ENCODE measurements at regions not wholly inside any gene's neighbourhood (a gene's known extent, or its start where the extent isn't known, plus 50 kb on each side); places are given as distances from the start of the nearest gene placed in this dataset.

DNA sequence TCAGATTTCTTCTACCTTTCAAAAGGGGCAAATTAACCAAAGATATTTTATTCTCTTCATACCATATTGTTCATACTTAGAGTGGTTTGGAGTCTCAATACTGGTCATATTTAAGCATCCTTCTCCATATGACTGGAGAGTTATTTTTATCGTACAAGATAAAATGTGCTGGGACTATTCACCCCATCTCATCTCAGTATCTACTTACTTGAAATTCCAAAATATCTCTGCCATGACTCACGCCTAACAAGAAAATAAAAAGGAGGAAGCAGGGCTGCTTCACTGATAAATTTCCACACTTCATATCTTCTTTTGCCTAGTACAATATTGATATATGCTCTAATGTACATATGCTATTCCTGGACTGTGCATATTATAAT is 277.9 kb upstream of the CDH9 start (continued):
- TF ChIP-seq, protein P1, sequence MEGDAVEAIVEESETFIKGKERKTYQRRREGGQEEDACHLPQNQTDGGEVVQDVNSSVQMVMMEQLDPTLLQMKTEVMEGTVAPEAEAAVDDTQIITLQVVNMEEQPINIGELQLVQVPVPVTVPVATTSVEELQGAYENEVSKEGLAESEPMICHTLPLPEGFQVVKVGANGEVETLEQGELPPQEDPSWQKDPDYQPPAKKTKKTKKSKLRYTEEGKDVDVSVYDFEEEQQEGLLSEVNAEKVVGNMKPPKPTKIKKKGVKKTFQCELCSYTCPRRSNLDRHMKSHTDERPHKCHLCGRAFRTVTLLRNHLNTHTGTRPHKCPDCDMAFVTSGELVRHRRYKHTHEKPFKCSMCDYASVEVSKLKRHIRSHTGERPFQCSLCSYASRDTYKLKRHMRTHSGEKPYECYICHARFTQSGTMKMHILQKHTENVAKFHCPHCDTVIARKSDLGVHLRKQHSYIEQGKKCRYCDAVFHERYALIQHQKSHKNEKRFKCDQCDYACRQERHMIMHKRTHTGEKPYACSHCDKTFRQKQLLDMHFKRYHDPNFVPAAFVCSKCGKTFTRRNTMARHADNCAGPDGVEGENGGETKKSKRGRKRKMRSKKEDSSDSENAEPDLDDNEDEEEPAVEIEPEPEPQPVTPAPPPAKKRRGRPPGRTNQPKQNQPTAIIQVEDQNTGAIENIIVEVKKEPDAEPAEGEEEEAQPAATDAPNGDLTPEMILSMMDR (IDR thresholded peaks at IDR 0.05), result no peak
- TF ChIP-seq GABPA (IDR thresholded peaks at IDR 0.05; ENCODE audit: low read depth), result no peak
- TF ChIP-seq MXI1 (IDR thresholded peaks at IDR 0.05; ENCODE audit: low read depth, low read length), result no peak
- TF ChIP-seq NFIC (IDR thresholded peaks at IDR 0.05; ENCODE audit: borderline replicate concordance), result no peak
- TF ChIP-seq NRF1 (IDR thresholded peaks at IDR 0.05; ENCODE audit: low read depth, low read length), result no peak
- TF ChIP-seq RFX5 (IDR thresholded peaks at IDR 0.05; ENCODE audit: low read length), result no peak
- TF ChIP-seq POLR2AphosphoS5 (IDR thresholded peaks at IDR 0.05; ENCODE audit: low read depth, low read length), result peak; percentile 36; the same call in 1 of the 2 replicates
- peak; percentile 78 for TF ChIP-seq FOSL2 (IDR thresholded peaks at IDR 0.05; ENCODE audit: borderline replicate concordance, low read depth)
- TF ChIP-seq CHD2 (IDR thresholded peaks at IDR 0.05; ENCODE audit: low read length, partially characterized antibody), result no peak

DNA sequence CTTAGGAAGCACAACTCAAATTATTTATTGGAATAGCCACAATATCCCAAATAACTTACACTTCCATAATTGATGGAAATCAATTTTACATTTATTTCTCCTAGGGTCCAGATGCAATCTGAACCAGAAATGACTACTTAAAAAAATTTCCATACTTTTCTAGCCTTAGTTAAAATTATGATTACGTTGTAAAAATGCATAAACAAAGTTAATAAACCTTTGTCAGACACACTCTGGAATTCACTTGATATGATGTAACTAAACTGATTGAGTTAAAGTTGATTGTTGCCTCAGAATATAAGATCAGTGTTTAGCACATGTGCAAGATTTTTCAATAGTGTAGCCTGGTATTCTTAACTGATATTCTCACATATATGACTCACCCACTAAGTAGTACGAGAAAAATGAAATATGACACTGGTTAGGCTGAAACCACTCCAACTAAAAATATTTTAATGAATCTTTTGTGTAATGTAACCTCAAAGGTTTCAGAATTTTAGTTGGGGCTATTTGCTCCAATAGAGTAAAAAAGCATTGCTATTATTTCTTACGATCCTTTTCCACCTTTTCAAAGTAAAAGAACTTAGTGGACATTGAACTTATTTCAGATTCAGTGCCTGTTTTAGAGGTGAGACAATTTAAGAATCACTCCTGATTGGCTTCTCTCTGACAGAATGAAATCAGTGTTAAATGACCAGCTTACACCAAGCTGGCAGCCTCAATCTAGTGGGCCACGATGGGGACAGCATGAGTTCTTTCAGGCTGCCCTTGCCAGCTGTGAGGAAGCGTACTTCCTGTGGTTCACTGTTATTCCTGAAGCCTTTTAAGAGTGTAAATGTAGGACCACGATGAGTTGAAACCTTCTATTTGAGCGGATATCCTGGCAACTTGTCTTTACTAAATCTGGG is 277.2 kb upstream of the CDH9 start:
- WGBS (ENCODE audit: low lambda C conversion rate), result 4% methylated on average over 7 of the region's 7 CpGs
- ChIA-PET CTCF (interaction anchor here (0.9 kb wide), 1 partner anchor 10 kb away, joined by 5 read pairs; no protein-coding TSS in a partner anchor), POLR2A (no interaction called here)
- no peaks in the 10 kb centered on the region for H3K79me2 ChIP-seq (ENCODE audit: insufficient read depth)
- H4K20me1 ChIP-seq (ENCODE audit: insufficient read depth), result no peaks in the 10 kb centered on the region
- peak overlapping the region; percentile 73 for H2AFZ ChIP-seq (ENCODE audit: low read depth)
- H3K4me2 ChIP-seq, result peak overlapping the region; percentile 83
- 0 out of 2 replicates have a peak, but pooled peaks cover 3% of the 10 kb centered on the region for H3K9me2 ChIP-seq
- no peaks in the 10 kb centered on the region for H3K36me3 ChIP-seq (replicated peaks in 1 of 2; ENCODE audit: control insufficient read depth in 1 of 2, insufficient read depth in 2 of 2, low read length in 1 of 2)
- H3K4me3 ChIP-seq (ENCODE audit: low read depth in 2 of 2, low read length in 1 of 2), result peak overlapping the region; percentile 25 to 52; a peak in 3 of 4 replicates
- H3K27ac ChIP-seq (ENCODE audit: low read depth in 2 of 2, low read length in 1 of 2), result peak overlapping the region; percentile 90 to 99
- H3K9ac ChIP-seq, result peak overlapping the region; percentile 72
- H3K9me3 ChIP-seq, result no peaks in the 10 kb centered on the region
- no peak for DNase-seq
- peaks cover 0 to 6% of the 10 kb centered on the region in 2 experiments; a peak in 2 of 4 replicates for H3K4me1 ChIP-seq (ENCODE audit: control insufficient read depth in 1 of 2, insufficient read depth in 2 of 2, low read depth in 1 of 2, low read length in 1 of 2)
- no peaks in the 10 kb centered on the region for H3K27me3 ChIP-seq (ENCODE audit: insufficient read depth)
- H3F3A ChIP-seq (replicated peaks; ENCODE audit: insufficient read depth), result peaks cover 21% of the 10 kb centered on the region
- TF ChIP-seq JUND (IDR thresholded peaks at IDR 0.05), result peak; percentile 82
- TF ChIP-seq, protein P2, sequence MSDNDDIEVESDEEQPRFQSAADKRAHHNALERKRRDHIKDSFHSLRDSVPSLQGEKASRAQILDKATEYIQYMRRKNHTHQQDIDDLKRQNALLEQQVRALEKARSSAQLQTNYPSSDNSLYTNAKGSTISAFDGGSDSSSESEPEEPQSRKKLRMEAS (IDR thresholded peaks at IDR 0.05; ENCODE audit: low read depth), result peak; percentile 31; the same call in 1 of the 2 replicates
- TF ChIP-seq NFIC (IDR thresholded peaks at IDR 0.05; ENCODE audit: borderline replicate concordance), result peak; percentile 34; the same call in 1 of the 2 replicates
- peak in 1 of 2 experiments; percentile 74; a peak in 2 of 4 replicates for TF ChIP-seq EP300 (IDR thresholded peaks at IDR 0.05; ENCODE audit: borderline replicate concordance in 1 of 2, low read depth in 1 of 2, low read length in 1 of 2)
- TF ChIP-seq TAF1 (IDR thresholded peaks at IDR 0.05; ENCODE audit: borderline replicate concordance, low read depth, low read length), result no peak
- peak; percentile 48; the same call in 1 of the 2 replicates for TF ChIP-seq TEAD4 (IDR thresholded peaks at IDR 0.05; ENCODE audit: borderline replicate concordance, insufficient read depth)
- TF ChIP-seq FOXJ3 (CRISPR knock-in tag; IDR thresholded peaks at IDR 0.05), result no peak
- no peak for TF ChIP-seq RAD21 (IDR thresholded peaks at IDR 0.05; ENCODE audit: low read length)
- TF ChIP-seq GATA2 (CRISPR knock-in tag; IDR thresholded peaks at IDR 0.05), result no peak
- TF ChIP-seq, protein P3, sequence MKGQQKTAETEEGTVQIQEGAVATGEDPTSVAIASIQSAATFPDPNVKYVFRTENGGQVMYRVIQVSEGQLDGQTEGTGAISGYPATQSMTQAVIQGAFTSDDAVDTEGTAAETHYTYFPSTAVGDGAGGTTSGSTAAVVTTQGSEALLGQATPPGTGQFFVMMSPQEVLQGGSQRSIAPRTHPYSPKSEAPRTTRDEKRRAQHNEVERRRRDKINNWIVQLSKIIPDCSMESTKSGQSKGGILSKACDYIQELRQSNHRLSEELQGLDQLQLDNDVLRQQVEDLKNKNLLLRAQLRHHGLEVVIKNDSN (IDR thresholded peaks at IDR 0.05; ENCODE audit: borderline replicate concordance, low read depth), result no peak
- no peak for TF ChIP-seq CHD2 (IDR thresholded peaks at IDR 0.05; ENCODE audit: low read length, partially characterized antibody)
- TF ChIP-seq MEF2A (IDR thresholded peaks at IDR 0.05; ENCODE audit: borderline replicate concordance, low read depth), result no peak
- TF ChIP-seq, protein P4, sequence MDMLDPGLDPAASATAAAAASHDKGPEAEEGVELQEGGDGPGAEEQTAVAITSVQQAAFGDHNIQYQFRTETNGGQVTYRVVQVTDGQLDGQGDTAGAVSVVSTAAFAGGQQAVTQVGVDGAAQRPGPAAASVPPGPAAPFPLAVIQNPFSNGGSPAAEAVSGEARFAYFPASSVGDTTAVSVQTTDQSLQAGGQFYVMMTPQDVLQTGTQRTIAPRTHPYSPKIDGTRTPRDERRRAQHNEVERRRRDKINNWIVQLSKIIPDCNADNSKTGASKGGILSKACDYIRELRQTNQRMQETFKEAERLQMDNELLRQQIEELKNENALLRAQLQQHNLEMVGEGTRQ (IDR thresholded peaks at IDR 0.05; ENCODE audit: borderline replicate concordance, low read depth, low read length), result no peak
- no peak for TF ChIP-seq YY1 (IDR thresholded peaks at IDR 0.05; ENCODE audit: low read depth)
- TF ChIP-seq, protein P5, sequence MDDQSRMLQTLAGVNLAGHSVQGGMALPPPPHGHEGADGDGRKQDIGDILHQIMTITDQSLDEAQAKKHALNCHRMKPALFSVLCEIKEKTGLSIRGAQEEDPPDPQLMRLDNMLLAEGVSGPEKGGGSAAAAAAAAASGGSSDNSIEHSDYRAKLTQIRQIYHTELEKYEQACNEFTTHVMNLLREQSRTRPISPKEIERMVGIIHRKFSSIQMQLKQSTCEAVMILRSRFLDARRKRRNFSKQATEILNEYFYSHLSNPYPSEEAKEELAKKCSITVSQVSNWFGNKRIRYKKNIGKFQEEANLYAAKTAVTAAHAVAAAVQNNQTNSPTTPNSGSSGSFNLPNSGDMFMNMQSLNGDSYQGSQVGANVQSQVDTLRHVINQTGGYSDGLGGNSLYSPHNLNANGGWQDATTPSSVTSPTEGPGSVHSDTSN (IDR thresholded peaks at IDR 0.05), result peak; percentile 21; the same call in 1 of the 2 replicates
- TF ChIP-seq FOSL2 (IDR thresholded peaks at IDR 0.05; ENCODE audit: borderline replicate concordance, low read depth), result peak; percentile 73; the same call in 1 of the 2 replicates

Data from SK-N-SH (cell line).